H1 (cell line): ENCODE measurements at regions not wholly inside any gene's neighbourhood (a gene's known extent, or its start where the extent isn't known, plus 50 kb on each side); places are given as distances from the start of the nearest gene placed in this dataset.

Experiments
- CTCF ChIA-PET: fragments of 300-600 bp; sonication (Branson Sonifier 250); formaldehyde crosslinking; loops from one replicate; lab custom pipeline; 2021; ENCODE audit not compliant: partially characterized antibody; lab: Charles Lee
- POLR2A ChIA-PET: fragments of 300-600 bp; sonication (Branson Sonifier 250); formaldehyde crosslinking; loops from one replicate; lab custom pipeline; 2021; ENCODE audit warnings: inconsistent platforms; ENCODE audit not compliant: partially characterized antibody; lab: Charles Lee
- DNase-seq, 2 experiments: peaks; one replicate each; pipeline versions ENCODE4 v3.0.0 to v3.0.0-alpha.2; 2010 to 2022; ENCODE audit warnings: low spot score in 2 of 2, low read depth in 1 of 2, mixed read lengths in 1 of 2
- FAIRE-seq: peaks from 2 replicates; lab custom pipeline; 2011; peaks lifted over from hg19 to GRCh38; lab: Jason Lieb, UNC
- H2AFZ ChIP-seq: 2 replicates; pipeline ENCODE4 v1.8.1; 2012; ENCODE audit warnings: low read length, inconsistent platforms
- H2AK5ac ChIP-seq: 2 replicates; pipeline ENCODE4 v1.6.1; 2013; ENCODE audit warnings: low read depth, low read length
- H2BK120ac ChIP-seq: replicated peaks from 2 replicates; pipeline ENCODE3; 2013; ENCODE audit warnings: low read depth, low read length, inconsistent platforms
- H2BK12ac ChIP-seq: 2 replicates; pipeline ENCODE4 v1.6.1; 2013; ENCODE audit warnings: low read depth, low read length
- H2BK15ac ChIP-seq: 2 replicates; pipeline ENCODE4 v1.6.1; 2013; ENCODE audit warnings: low read length
- H2BK20ac ChIP-seq: 2 replicates; pipeline ENCODE4 v1.6.1; 2013; ENCODE audit warnings: low read length
- H2BK5ac ChIP-seq: 2 replicates; pipeline ENCODE4 v1.6.1; 2013; ENCODE audit warnings: low read depth, low read length
- H3K14ac ChIP-seq: 2 replicates; pipeline ENCODE4 v1.6.1; 2013; ENCODE audit warnings: inconsistent platforms; ENCODE audit not compliant: insufficient read length
- H3K18ac ChIP-seq: 2 replicates; pipeline ENCODE4 v1.6.1; 2013; ENCODE audit warnings: low read length; ENCODE audit errors: extremely low read depth
- H3K23ac ChIP-seq: 2 replicates; pipeline ENCODE4 v1.6.1; 2013; ENCODE audit warnings: inconsistent platforms; ENCODE audit not compliant: insufficient read length
- H3K23me2 ChIP-seq: 2 replicates; pipeline ENCODE4 v1.6.1; 2013; ENCODE audit warnings: low read depth, low read length
- H3K27ac ChIP-seq: 2 replicates; pipeline ENCODE4 v1.6.1; 2011; ENCODE audit warnings: low read depth, low read length, inconsistent platforms
- H3K27me3 ChIP-seq, 4 experiments: replicated peaks in 1 of 4; 1 replicate in 1 of 4; 2 replicates in 3 of 4; pipeline versions ENCODE4 v1.6.1 to v1.8.1; 2011 to 2013; ENCODE audit warnings: low read length in 3 of 4, mild to moderate bottlenecking in 3 of 4, inconsistent platforms in 2 of 4, mixed read lengths in 2 of 4, moderate library complexity in 1 of 4; ENCODE audit not compliant: control insufficient read depth in 3 of 4, insufficient read depth in 3 of 4; ENCODE audit errors: extremely low read depth in 1 of 4
- H3K36me3 ChIP-seq, 4 experiments: 2 replicates each; pipeline versions ENCODE4 v1.6.1 to v1.8.1; 2011 to 2013; ENCODE audit warnings: mild to moderate bottlenecking in 4 of 4, low read length in 3 of 4, moderate library complexity in 2 of 4, control low read depth in 1 of 4, inconsistent platforms in 1 of 4; ENCODE audit not compliant: insufficient read depth in 4 of 4, control insufficient read depth in 2 of 4
- H3K4ac ChIP-seq: replicated peaks from 2 replicates; pipeline ENCODE3; 2013; ENCODE audit warnings: low read length, low read depth, mixed read lengths, inconsistent platforms; ENCODE audit not compliant: insufficient read length
- H3K4me1 ChIP-seq, 4 experiments: replicated peaks in 1 of 4; 1 replicate in 1 of 4; 2 replicates in 3 of 4; pipeline versions ENCODE4 v1.6.1 to v1.8.1; 2011 to 2013; ENCODE audit warnings: low read length in 3 of 4, inconsistent platforms in 2 of 4, mixed read lengths in 1 of 4; ENCODE audit not compliant: insufficient read depth in 4 of 4, control insufficient read depth in 3 of 4
- H3K4me2 ChIP-seq, 2 experiments: 2 replicates each; pipeline versions ENCODE4 v1.6.1 to v1.8.1; 2011 to 2013; ENCODE audit warnings: low read depth in 2 of 2, low read length in 2 of 2, control low read depth in 1 of 2, inconsistent platforms in 1 of 2, mild to moderate bottlenecking in 1 of 2; ENCODE audit not compliant: insufficient read depth in 1 of 2
- H3K4me3 ChIP-seq, 4 experiments: fragments of 200-600, 300-600 bp in 1 of 4; sonication (generic), shearing (Covaris generic), sonication (Bioruptor Twin) in 1 of 4; 2 replicates each; pipeline versions ENCODE4 v1.5.1 to v1.8.1; 2011 to 2016; ENCODE audit warnings: low read length in 4 of 4, low read depth in 3 of 4, control low read depth in 2 of 4, inconsistent platforms in 2 of 4, mild to moderate bottlenecking in 2 of 4, mixed read lengths in 1 of 4, moderate library complexity in 1 of 4; ENCODE audit not compliant: insufficient read depth in 2 of 4; ENCODE audit errors: extremely low read depth in 1 of 4
- H3K56ac ChIP-seq: replicated peaks from 2 replicates; pipeline ENCODE3; 2013; ENCODE audit warnings: low read depth, mild to moderate bottlenecking, mixed read lengths, low read length, inconsistent platforms; ENCODE audit not compliant: insufficient read length
- H3K79me1 ChIP-seq: 2 replicates; pipeline ENCODE4 v1.6.1; 2013; ENCODE audit warnings: low read depth, low read length, control low read depth
- H3K79me2 ChIP-seq, 2 experiments: 2 replicates each; pipeline versions ENCODE4 v1.6.1 to v1.8.1; 2012 to 2013; ENCODE audit warnings: low read length in 2 of 2, mild to moderate bottlenecking in 2 of 2, inconsistent platforms in 1 of 2; ENCODE audit not compliant: insufficient read depth in 2 of 2, control insufficient read depth in 1 of 2
- H3K9ac ChIP-seq, 4 experiments: replicated peaks in 1 of 4; 1 replicate in 1 of 4; 2 replicates in 3 of 4; pipeline versions ENCODE4 v1.6.1 to v1.8.1; 2011 to 2013; ENCODE audit warnings: low read depth in 3 of 4, low read length in 3 of 4, control low read depth in 2 of 4, mild to moderate bottlenecking in 2 of 4, moderate library complexity in 2 of 4, inconsistent platforms in 1 of 4; ENCODE audit errors: extremely low read depth in 1 of 4
- H3K9me3 ChIP-seq, 2 experiments: 2 replicates each; pipeline versions ENCODE4 v1.6.1 to v1.8.1; 2012 to 2013; ENCODE audit warnings: mild to moderate bottlenecking in 2 of 2, moderate library complexity in 2 of 2, control low read depth in 1 of 2, inconsistent platforms in 1 of 2, low read depth in 1 of 2, low read length in 1 of 2, mixed read lengths in 1 of 2; ENCODE audit not compliant: insufficient read depth in 2 of 2
- H4K20me1 ChIP-seq, 2 experiments: replicated peaks in 1 of 2; 2 replicates each; pipeline versions ENCODE3 to v1.8.1; 2011 to 2013; ENCODE audit warnings: inconsistent platforms in 2 of 2, low read length in 2 of 2, mild to moderate bottlenecking in 1 of 2; ENCODE audit not compliant: insufficient read depth in 2 of 2, control insufficient read depth in 1 of 2
- H4K5ac ChIP-seq: 2 replicates; pipeline ENCODE4 v1.6.1; 2013; ENCODE audit warnings: low read length, low read depth, mixed read lengths, inconsistent platforms; ENCODE audit not compliant: insufficient read length
- H4K8ac ChIP-seq: 2 replicates; pipeline ENCODE4 v1.8.0; 2013; ENCODE audit warnings: mild to moderate bottlenecking, moderate library complexity, low read length, inconsistent platforms; ENCODE audit not compliant: insufficient read depth; ENCODE audit errors: extremely low read depth
- H4K91ac ChIP-seq: replicated peaks from 2 replicates; pipeline ENCODE3; 2013; ENCODE audit warnings: low read length, mixed read lengths, inconsistent platforms; ENCODE audit not compliant: insufficient read length
- ASH2L ChIP-seq: fragments of 200-600, 300-600 bp; sonication (generic); IDR thresholded peaks from one replicate; pipeline ENCODE4 v1.7.1; 2017; ENCODE audit warnings: low read length
- BACH1 ChIP-seq: IDR thresholded peaks from 2 replicates; pipeline ENCODE4 v1.6.1; 2012; ENCODE audit warnings: low read length, improper control_type of control experiment
- CREB1 ChIP-seq: IDR thresholded peaks from 2 replicates; pipeline ENCODE4 v1.6.1; 2012; ENCODE audit warnings: inconsistent platforms
- EZH2 ChIP-seq: fragments of 200-600 bp; sonication (generic); IDR thresholded peaks from 2 replicates; pipeline ENCODE4 v1.7.1; 2012; ENCODE audit warnings: low read depth, mild to moderate bottlenecking, moderate library complexity, low read length, inconsistent platforms; ENCODE audit not compliant: severe bottlenecking
- FOSL1 ChIP-seq: IDR thresholded peaks from 2 replicates; pipeline ENCODE4 v1.6.1; 2011; ENCODE audit warnings: mild to moderate bottlenecking, low read depth, low read length, moderate library complexity; ENCODE audit not compliant: insufficient read depth
- JUN ChIP-seq: IDR thresholded peaks from 2 replicates; pipeline ENCODE4 v1.6.1; 2011; ENCODE audit warnings: low read depth, mild to moderate bottlenecking, improper control_type of control experiment, low read length
- JUND ChIP-seq: IDR thresholded peaks from 2 replicates; pipeline ENCODE4 v1.6.1; 2011; ENCODE audit warnings: mild to moderate bottlenecking, improper control_type of control experiment, low read length
- KDM4A ChIP-seq: IDR thresholded peaks from one replicate; pipeline ENCODE4 v1.7.1; 2012; ENCODE audit warnings: low read depth, mild to moderate bottlenecking, moderate library complexity, low read length, inconsistent platforms; ENCODE audit not compliant: severe bottlenecking
- NRF1 ChIP-seq: IDR thresholded peaks from 2 replicates; pipeline ENCODE4 v1.6.1; 2011; ENCODE audit warnings: mild to moderate bottlenecking, low read depth, low read length, improper control_type of control experiment
- RFX5 ChIP-seq: IDR thresholded peaks from 2 replicates; pipeline ENCODE4 v1.6.1; 2011; ENCODE audit warnings: low read depth, low read length, improper control_type of control experiment, borderline replicate concordance
- RNF2 ChIP-seq: fragments of 200-900, 300-1000 bp; sonication (generic); IDR thresholded peaks from 2 replicates; pipeline ENCODE4 v1.7.1; 2016; ENCODE audit warnings: borderline replicate concordance, low read depth, mild to moderate bottlenecking, antibody characterized with exemption, low read length; ENCODE audit not compliant: poor library complexity, severe bottlenecking; ENCODE audit errors: missing control alignments
- SAP30 ChIP-seq: fragments of 300-600 bp; sonication (generic); IDR thresholded peaks from 2 replicates; pipeline ENCODE4 v1.7.1; 2012; ENCODE audit warnings: low read length, moderate library complexity, mild to moderate bottlenecking, inconsistent platforms; ENCODE audit not compliant: insufficient read depth, insufficient replicate concordance
- SP2 ChIP-seq: IDR thresholded peaks from 2 replicates; pipeline ENCODE4 v1.6.1; 2012; ENCODE audit warnings: mild to moderate bottlenecking, low read length, inconsistent platforms
- TAF7 ChIP-seq: optimal IDR thresholded peaks from 2 replicates; pipeline ENCODE3; 2011; ENCODE audit warnings: low read depth, mild to moderate bottlenecking, inconsistent platforms, low read length, moderate library complexity, borderline replicate concordance
- TBP ChIP-seq: IDR thresholded peaks from 2 replicates; pipeline ENCODE4 v1.6.1; 2011; ENCODE audit warnings: low read depth, low read length, improper control_type of control experiment

GRCh38 chr14:66291756-66292155, 194.4 kb upstream of the CCDC196 start:
- no peaks in the 10 kb centered on the region for H3K4me1 ChIP-seq
- POLR2A ChIA-PET: no interaction called here
- DNase-seq (no peak), FAIRE-seq (no peak)
- no peak overlapping the region for H3K27ac ChIP-seq
- H4K8ac ChIP-seq: no peak overlapping the region
- H3K14ac ChIP-seq: no peak overlapping the region
- H2BK15ac ChIP-seq: no peak overlapping the region
- H3K79me1 ChIP-seq: no peaks in the 10 kb centered on the region
- H3K23ac ChIP-seq: no peak overlapping the region
- no peak overlapping the region for H3K4ac ChIP-seq
- no peak overlapping the region for H3K9ac ChIP-seq
- TF ChIP-seq ASH2L: no peak
- no peak for TF ChIP-seq CREB1
- no peak for TF ChIP-seq FOSL1
- no peak for TF ChIP-seq NRF1
- no peak for TF ChIP-seq JUN
- TF ChIP-seq TAF7: no peak
- no peak for TF ChIP-seq JUND
- TF ChIP-seq RNF2: no peak
- no peak for TF ChIP-seq RFX5
- TF ChIP-seq TBP: no peak
- TF ChIP-seq BACH1: no peak
- TF ChIP-seq KDM4A: no peak
- no peak for TF ChIP-seq EZH2
- TF ChIP-seq SP2: no peak
- TF ChIP-seq SAP30: no peak
- no peaks in the 10 kb centered on the region for H3K36me3 ChIP-seq
- H4K91ac ChIP-seq: no peak overlapping the region
- no peaks in the 10 kb centered on the region for H3K27me3 ChIP-seq
- H3K79me2 ChIP-seq: no peaks in the 10 kb centered on the region
- no peaks in the 10 kb centered on the region for H3K23me2 ChIP-seq
- H2AK5ac ChIP-seq: no peak overlapping the region
- no peak overlapping the region for H4K5ac ChIP-seq
- H3K56ac ChIP-seq: no peak overlapping the region
- H2BK5ac ChIP-seq: no peak overlapping the region
- no peak overlapping the region for H2BK20ac ChIP-seq
- H4K20me1 ChIP-seq: no peaks in the 10 kb centered on the region
- CTCF ChIA-PET: no interaction called here
- H2BK12ac ChIP-seq: no peak overlapping the region
- no peak overlapping the region for H3K18ac ChIP-seq
- no peaks in the 10 kb centered on the region for H3K9me3 ChIP-seq
- H3K4me3 ChIP-seq: no peak overlapping the region
- no peak overlapping the region for H3K4me2 ChIP-seq
- H2AFZ ChIP-seq: no peak overlapping the region
- H2BK120ac ChIP-seq: no peak overlapping the region
